ENCODE measurements at regions not wholly inside any gene's neighbourhood (a gene's known extent, or its start where the extent isn't known, plus 50 kb on each side); places are given as distances from the start of the nearest gene placed in this dataset.
"Not testable (repeated sequence)": the region's sequence is repeated elsewhere in the genome, so short reads cannot be mapped to it uniquely, and the experiment has no call there.

GRCh38 chrX:5666689-5667088 lies 562.0 kb downstream of the NLGN4X start:
- not testable (repeated sequence) for TF ChIP-seq RAD21 (IDR thresholded peaks at IDR 0.05); CTCF (IDR thresholded peaks at IDR 0.05; ENCODE audit: low read depth, low read length, missing input control); TAF1 (conservative IDR thresholded peaks at IDR 0.05); REST (IDR thresholded peaks at IDR 0.05); JUND (IDR thresholded peaks at IDR 0.05); HNF4G (IDR thresholded peaks at IDR 0.05); EGR1 (IDR thresholded peaks at IDR 0.05; ENCODE audit: low read depth in 2 of 2); RXRA (IDR thresholded peaks at IDR 0.05); ATF3 (IDR thresholded peaks at IDR 0.05); ZBTB33 (IDR thresholded peaks at IDR 0.05)

All from liver (tissue), 3 donors.